ENCODE measurements at regions not wholly inside any gene's neighbourhood (a gene's known extent, or its start where the extent isn't known, plus 50 kb on each side); places are given as distances from the start of the nearest gene placed in this dataset.
A peak's percentile ranks its signal among the peaks of the same experiment; 100 is the strongest.

- DNase-seq (ENCODE audit: low read depth in 2 of 2), result no peak
Measured at GRCh38 chr3:41094351-41094750, 105.0 kb upstream of the CTNNB1 start.

DNA sequence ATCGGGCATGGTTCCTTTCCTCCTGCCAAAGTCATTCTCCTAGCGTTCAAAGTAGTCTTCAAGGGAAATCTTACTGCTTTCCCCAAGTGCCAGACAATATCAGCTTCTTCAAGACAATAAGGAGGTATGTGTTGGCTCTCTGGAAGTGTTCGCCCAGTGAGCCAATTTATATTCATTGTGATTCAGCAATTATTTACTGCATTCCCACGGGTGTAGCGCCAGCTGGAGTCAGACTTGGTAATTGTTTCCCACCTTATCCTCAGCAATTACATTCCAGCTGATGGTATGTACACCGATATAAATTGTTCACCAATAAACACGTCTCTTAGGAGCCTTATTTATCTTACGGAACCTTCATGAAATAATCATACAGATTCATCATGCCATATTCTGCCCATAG, 103.6 kb upstream of the CTNNB1 start:
- peak; percentile 32 to 71 for DNase-seq (ENCODE audit: low read depth in 2 of 2)

- DNase-seq (ENCODE audit: low read depth in 2 of 2), result no peak
Measured at GRCh38 chr3:41097896-41098496, 101.3 kb upstream of the CTNNB1 start.

DNA sequence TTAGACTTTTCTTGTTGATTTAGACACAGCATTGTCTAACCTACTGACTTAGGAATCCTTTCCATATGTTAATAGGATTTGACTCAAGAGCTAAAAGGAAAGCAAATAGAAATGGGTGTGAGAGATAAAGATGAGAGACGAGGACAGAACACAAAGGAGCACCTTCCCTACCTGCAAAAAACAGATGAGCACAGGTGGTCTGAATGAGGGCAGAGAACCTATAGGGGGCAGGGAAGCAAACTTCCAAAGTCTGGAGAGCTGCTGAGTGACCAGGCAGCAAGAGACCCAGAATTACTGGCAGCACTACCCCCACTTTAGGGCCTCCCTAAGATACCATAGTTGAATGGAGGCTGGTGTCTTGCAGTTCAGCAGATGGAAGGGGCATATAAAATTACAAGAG, 98.1 kb upstream of the CTNNB1 start:
- DNase-seq (ENCODE audit: low read depth in 2 of 2), result no peak

DNA sequence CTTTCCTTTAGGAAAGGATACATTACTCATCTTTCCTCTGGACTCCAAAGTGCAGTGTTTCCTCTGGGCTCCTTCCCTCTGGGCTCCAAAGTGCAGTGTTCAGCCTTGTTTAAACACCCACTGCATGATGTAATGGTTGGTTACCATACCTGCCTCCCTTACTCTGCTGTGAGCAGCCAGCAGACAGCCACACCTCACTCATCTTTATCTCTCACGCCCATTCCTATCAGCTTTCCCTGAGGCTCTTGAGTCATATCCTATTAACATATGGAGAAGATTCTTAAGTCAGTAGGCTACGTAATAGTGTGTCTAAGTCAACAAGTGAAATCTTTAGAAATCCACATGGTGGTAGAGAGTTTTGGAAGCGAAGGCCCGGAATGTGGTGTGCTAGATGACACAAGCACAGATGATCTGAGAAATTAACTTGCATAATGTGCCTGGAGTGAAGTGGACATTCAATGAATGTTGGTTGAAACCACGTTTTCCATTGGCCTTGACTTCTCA, 97.2 kb upstream of the CTNNB1 start:
- DNase-seq (ENCODE audit: low read depth in 2 of 2), result no peak

DNA sequence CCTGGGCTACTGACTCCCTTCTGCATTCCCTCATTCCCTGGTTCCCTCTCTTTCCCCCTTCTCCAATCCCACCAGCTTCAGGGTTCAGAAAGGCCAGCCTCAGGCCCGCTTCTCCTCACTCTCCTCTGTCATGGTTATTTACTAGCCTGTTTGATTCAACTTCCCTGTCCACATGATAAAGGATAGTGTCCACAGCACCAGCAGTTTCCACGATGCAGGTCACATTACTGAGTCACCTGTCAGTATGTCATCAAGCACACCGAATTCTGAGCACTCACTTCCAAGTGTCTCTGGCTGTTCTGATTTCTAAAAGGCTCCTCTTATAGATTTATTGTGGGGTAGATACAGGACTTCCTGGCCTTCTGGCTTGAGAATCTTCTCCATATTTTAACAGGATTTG, 96.6 kb upstream of the CTNNB1 start:
- DNase-seq (ENCODE audit: low read depth in 2 of 2), result peak in 1 of 2 donors; percentile 33

- peak in 1 of 2 donors; percentile 28 for DNase-seq (ENCODE audit: low read depth in 2 of 2)
Measured at GRCh38 chr3:41103200-41103599, 96.1 kb upstream of the CTNNB1 start.

GRCh38 chr3:41104147-41104546, 95.2 kb upstream of the CTNNB1 start:
- DNase-seq (ENCODE audit: low read depth in 2 of 2), result no peak

DNA sequence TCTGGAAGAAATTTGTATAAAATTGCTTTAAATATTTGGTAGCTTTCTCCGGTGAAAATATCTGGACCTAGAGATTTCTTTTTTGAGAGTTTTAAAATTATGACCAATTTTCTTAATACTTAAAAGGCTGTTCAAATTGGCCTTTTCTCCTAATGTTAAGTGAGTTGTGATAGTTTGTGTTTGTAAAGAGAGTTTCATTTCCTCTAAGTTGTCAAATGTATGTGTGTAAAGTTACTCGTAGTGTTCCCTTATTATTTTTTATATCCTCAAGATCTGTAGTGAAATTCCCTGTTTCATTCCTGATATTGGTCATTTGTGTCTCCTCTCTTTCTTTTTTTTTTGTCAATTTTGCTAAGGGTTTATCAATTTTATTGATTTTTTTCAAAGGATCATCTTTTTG, 92.6 kb upstream of the CTNNB1 start:
- DNase-seq (ENCODE audit: low read depth in 2 of 2), result no peak

DNA sequence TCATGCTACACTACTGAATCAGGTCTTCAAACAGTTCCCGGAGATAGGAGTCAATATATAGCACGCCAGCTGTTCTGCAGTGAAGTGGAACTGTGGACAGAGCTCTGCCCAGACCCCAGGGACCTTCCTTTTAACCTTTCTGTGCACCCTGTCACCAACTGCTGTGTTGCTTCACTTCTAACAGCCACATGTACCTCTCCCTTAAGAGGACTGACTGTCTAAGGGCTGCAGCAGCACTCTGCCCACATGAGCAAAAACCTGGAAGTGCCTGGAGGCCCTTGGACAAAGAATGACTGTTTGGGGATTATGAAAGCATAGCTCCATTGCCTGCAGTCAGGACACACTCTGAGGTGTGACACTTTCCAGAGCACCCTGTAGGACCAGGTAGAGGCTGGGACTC, 88.3 kb upstream of the CTNNB1 start:
- no peak for DNase-seq (ENCODE audit: low read depth in 2 of 2)

DNA sequence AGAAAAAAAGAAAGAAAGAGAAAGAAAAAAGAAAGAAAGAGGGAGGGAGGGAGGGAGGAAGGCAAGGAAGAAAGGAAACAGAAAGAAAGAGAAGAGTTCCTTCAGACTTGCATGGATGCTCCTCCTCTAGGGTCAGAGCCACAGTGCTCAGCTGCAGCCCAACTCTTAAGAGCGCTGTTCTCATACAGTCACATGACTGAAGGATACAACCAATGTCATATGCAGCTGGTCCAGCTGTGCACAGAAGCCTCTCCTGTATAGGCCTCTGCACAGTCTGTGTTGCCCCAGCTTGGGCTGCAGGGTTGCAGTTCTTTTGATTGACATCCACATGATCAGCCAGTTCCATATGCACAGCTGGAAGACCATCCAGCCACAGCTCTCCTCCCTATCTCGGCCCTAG, 86.8 kb upstream of the CTNNB1 start:
- no peak for DNase-seq (ENCODE audit: low read depth in 2 of 2)

DNA sequence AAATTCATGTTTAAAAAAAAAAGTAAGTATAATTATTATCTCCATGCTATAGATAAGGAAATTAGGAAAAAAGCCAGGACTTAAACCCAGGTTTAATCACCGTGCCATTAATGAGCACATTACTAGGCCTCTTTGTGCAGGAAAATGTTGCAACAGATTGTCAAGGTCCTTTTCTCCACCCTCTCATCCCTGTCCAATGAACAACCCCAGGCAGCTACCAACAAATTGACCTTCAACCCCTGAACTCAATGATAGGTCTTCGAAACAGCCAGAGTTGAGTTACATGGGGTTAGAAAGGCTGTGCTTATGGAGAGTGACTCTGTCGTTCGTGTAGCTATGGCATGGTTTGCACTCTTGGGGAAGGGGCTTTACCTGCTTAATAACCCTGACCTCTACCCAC, 84.2 kb upstream of the CTNNB1 start:
- no peak for DNase-seq (ENCODE audit: low read depth in 2 of 2)

DNA sequence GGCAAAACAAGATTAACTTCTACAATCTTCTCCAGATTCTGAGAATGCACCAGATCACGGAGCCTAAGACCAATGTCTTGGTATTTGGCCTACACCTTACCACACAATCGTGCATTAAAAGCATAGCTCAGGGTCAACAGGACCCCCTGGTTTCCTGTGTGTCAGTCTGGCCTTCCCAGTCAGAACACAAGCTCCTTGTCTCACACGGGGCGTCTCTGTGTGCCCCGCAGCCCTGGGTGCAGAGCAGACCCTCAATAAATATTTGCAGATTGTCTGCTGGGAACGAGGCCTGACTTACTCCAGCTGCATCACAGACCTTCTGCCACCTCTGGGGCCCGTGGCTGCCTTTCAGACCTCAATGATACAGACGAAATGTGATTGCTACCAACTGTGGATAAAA, 82.5 kb upstream of the CTNNB1 start:
- DNase-seq (ENCODE audit: low read depth in 2 of 2), result no peak

GRCh38 chr3:41117398-41117870, 81.9 kb upstream of the CTNNB1 start:
- peak; percentile 98 for DNase-seq (ENCODE audit: low read depth in 2 of 2)

- peak in 1 of 2 donors; percentile 28 for DNase-seq (ENCODE audit: low read depth in 2 of 2)
Measured at GRCh38 chr3:41118461-41119390, 80.6 kb upstream of the CTNNB1 start.

DNA sequence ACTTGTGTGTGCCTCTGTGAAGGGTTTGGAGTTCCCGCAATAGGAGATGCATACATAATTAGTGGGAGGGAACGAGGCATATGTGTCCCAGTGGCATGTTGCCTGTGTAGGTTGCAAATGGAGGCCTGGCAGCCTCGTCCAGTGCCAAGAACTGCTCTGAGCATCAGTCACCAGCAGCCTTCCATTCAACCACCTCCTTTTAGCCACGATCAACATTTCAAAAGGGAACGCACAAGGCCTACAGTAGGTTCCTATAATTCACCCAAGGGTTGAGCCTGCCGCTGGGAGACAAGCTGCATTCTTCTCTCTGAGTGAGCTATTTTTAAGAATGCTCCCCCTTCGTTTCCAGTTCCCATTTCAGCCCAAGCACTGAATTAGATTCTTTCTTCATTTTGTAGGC, 78.8 kb upstream of the CTNNB1 start:
- no peak for DNase-seq (ENCODE audit: low read depth in 2 of 2)

GRCh38 chr3:41125258-41125657, 74.0 kb upstream of the CTNNB1 start:
- no peak for DNase-seq (ENCODE audit: low read depth in 2 of 2)

DNA sequence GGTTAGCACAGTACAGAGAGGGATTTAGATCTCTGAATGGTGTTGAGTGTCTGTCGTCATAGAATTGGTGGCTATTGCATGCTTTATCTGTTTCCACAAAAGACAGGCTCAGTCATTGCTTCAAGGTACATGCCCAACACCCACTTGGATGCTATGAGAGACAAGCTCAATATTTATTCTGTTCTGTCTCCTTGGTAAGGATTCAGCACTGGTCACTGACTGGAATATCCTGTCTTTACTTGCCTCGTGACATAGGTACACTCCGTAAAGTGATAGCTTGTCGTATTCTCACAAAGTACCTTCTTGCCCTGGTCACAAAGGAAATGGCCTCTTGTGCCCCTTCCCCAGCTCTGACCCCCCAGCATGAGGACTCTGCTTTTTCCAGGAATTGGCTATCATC, 72.8 kb upstream of the CTNNB1 start:
- DNase-seq (ENCODE audit: low read depth in 2 of 2), result no peak

DNA sequence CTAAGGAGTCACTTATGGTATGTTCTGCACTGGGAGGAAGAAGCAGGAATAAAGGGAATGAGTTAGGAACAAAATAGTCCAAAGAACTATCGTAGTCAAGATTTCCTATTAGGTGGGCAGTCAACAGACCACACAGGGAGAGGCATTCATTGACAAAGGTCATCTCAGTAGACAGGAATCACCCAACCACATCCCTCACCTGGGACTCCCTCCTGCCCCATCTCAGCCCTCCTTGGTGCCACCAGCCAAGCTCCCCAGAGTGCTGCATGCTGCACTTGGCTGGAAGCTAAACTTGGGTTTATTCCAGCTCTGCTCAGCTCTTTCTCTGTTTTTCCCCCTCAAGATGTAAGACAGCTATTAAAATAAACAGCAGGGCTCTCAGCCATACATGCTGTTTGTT, 72.3 kb upstream of the CTNNB1 start:
- DNase-seq (ENCODE audit: low read depth in 2 of 2), result no peak

- no peak for DNase-seq (ENCODE audit: low read depth in 2 of 2)
Measured at GRCh38 chr3:41127414-41127813, 71.9 kb upstream of the CTNNB1 start.

GRCh38 chr3:41129731-41130130, 69.6 kb upstream of the CTNNB1 start:
- no peak for DNase-seq (ENCODE audit: low read depth in 2 of 2)

DNA sequence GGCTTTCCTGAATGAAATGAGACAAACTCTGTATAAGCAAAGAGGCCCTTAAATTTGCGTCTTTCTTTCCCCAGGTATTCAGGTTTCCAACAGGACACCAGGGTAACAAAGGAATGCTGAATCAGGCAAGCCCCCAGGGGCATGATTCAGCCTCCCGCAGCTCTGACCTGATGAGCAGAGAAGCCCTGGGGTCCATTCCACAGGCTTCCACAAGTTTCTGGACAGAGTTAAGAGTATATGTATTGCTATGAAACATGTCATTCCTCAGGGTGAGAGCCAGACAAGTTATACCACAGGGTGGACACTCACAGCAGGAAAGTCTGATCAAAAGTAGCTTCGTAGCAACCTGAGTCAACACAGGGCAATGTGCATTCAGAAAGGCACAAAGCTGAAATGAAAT, 68.1 kb upstream of the CTNNB1 start:
- DNase-seq (ENCODE audit: low read depth in 2 of 2), result no peak

GRCh38 chr3:41137686-41138111, 61.6 kb upstream of the CTNNB1 start:
- DNase-seq (ENCODE audit: low read depth in 2 of 2), result no peak
